Activated CD4-positive, alpha-beta memory T cell treated with anti-CD3 and anti-CD28 coated beads, Interleukin-2, amount 10 ng/mL, durations not matched to agents 7 days and 5 days (primary cell): ENCODE measurements at regions not wholly inside any gene's neighbourhood (a gene's known extent, or its start where the extent isn't known, plus 50 kb on each side); places are given as distances from the start of the nearest gene placed in this dataset.
"Not testable (repeated sequence)": the region's sequence is repeated elsewhere in the genome, so short reads cannot be mapped to it uniquely, and the experiment has no call there.

ENCODE experiments used
- CTCF ChIA-PET: fragments of 350-600 bp; sonication (Branson Sonifier 250); formaldehyde crosslinking; loops from one replicate; lab custom pipeline; 2021; ENCODE audit warnings: antibody characterized with exemption, inconsistent platforms; lab: Charles Lee
- POLR2A ChIA-PET: fragments of 350-600 bp; sonication (Branson Sonifier 250); formaldehyde crosslinking; loops from one replicate; lab custom pipeline; 2021; ENCODE audit warnings: antibody characterized with exemption; lab: Charles Lee
- DNase-seq: peaks from one replicate; pipeline ENCODE4 v3.0.0-alpha.2; 2020
- H3K27ac Mint-ChIP-seq: one replicate; pipeline ENCODE4 v1.8.0; 2021; ENCODE audit warnings: mild to moderate bottlenecking, mixed read lengths
- H3K27me3 Mint-ChIP-seq: one replicate; pipeline ENCODE4 v1.8.0; 2021; ENCODE audit warnings: mixed read lengths
- H3K36me3 Mint-ChIP-seq: one replicate; pipeline ENCODE4 v1.8.0; 2021; ENCODE audit warnings: low read depth, mixed read lengths
- H3K4me1 Mint-ChIP-seq: one replicate; pipeline ENCODE4 v1.8.0; 2021; ENCODE audit warnings: mixed read lengths
- H3K4me3 Mint-ChIP-seq: one replicate; pipeline ENCODE4 v1.8.0; 2021; ENCODE audit warnings: mild to moderate bottlenecking, mixed read lengths
- H3K9me3 Mint-ChIP-seq: one replicate; pipeline ENCODE4 v1.8.0; 2021; ENCODE audit warnings: mixed read lengths

DNA sequence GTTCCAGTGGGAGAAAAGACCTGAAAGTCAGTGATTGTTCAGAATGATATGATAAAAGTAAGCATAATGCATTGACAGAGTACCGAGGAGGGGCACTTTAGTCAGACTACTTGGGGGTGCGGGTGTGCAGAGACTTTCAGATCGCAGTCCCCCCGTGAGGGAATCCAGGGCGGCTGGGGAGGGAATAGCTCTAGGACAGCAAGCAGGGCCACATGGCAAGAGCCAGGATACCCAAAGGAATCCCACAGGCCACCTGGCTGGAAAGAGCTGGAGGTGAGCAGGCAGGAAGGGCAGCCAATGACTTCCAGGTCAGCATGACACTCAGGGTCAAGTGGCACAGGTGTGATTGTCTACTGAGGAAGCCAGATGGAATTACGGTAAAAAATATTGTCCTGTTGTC, 157.5 kb downstream of the CYP26B1 start:
- no peak overlapping the region for H3K27ac Mint-ChIP-seq
- no peak for DNase-seq
- POLR2A ChIA-PET, result no interaction called here

GRCh38 chr2:71989671-71990070, 158.0 kb downstream of the CYP26B1 start:
- no peak for DNase-seq
- POLR2A ChIA-PET, result no interaction called here
- H3K4me1 Mint-ChIP-seq, result no peaks in the 10 kb centered on the region
- no peaks in the 10 kb centered on the region for H3K36me3 Mint-ChIP-seq
- H3K4me3 Mint-ChIP-seq, result no peak overlapping the region
- CTCF ChIA-PET, result no interaction called here
- peaks cover 3% of the 10 kb centered on the region for H3K27me3 Mint-ChIP-seq
- H3K9me3 Mint-ChIP-seq, result no peaks in the 10 kb centered on the region
- H3K27ac Mint-ChIP-seq, result no peak overlapping the region

More for the DNA sequence above, 157.5 kb downstream of the CYP26B1 start:
- H3K4me3 Mint-ChIP-seq, result no peak overlapping the region
- no peaks in the 10 kb centered on the region for H3K36me3 Mint-ChIP-seq
- CTCF ChIA-PET, result no interaction called here
- H3K4me1 Mint-ChIP-seq, result no peaks in the 10 kb centered on the region
- H3K27me3 Mint-ChIP-seq, result peaks cover 3% of the 10 kb centered on the region
- H3K9me3 Mint-ChIP-seq, result no peaks in the 10 kb centered on the region

GRCh38 chr2:71988170-71988569, 159.5 kb downstream of the CYP26B1 start:
- ChIA-PET CTCF (no interaction called here), POLR2A (no interaction called here)
- no peak for DNase-seq
- H3K27ac Mint-ChIP-seq, result no peak overlapping the region
- no peak overlapping the region for H3K4me3 Mint-ChIP-seq
- H3K9me3 Mint-ChIP-seq, result no peaks in the 10 kb centered on the region
- peaks cover 3% of the 10 kb centered on the region for H3K27me3 Mint-ChIP-seq
- H3K36me3 Mint-ChIP-seq, result no peaks in the 10 kb centered on the region
- no peaks in the 10 kb centered on the region for H3K4me1 Mint-ChIP-seq

GRCh38 chr2:71976685-71977084, 171.0 kb downstream of the CYP26B1 start:
- no peak for DNase-seq

GRCh38 chr2:71974846-71975245, 172.8 kb downstream of the CYP26B1 start:
- H3K9me3 Mint-ChIP-seq, result peaks cover 3% of the 10 kb centered on the region
- no peaks in the 10 kb centered on the region for H3K4me1 Mint-ChIP-seq
- H3K27ac Mint-ChIP-seq, result no peak overlapping the region
- H3K4me3 Mint-ChIP-seq, result no peak overlapping the region
- no peaks in the 10 kb centered on the region for H3K36me3 Mint-ChIP-seq
- CTCF ChIA-PET, result no interaction called here
- DNase-seq, result no peak
- H3K27me3 Mint-ChIP-seq, result peaks cover 2% of the 10 kb centered on the region
- POLR2A ChIA-PET, result no interaction called here

More at GRCh38 chr2:71976685-71977084, 171.0 kb downstream of the CYP26B1 start:
- CTCF ChIA-PET, result no interaction called here
- no peaks in the 10 kb centered on the region for H3K36me3 Mint-ChIP-seq
- H3K4me3 Mint-ChIP-seq, result no peak overlapping the region
- no peak overlapping the region for H3K27ac Mint-ChIP-seq
- peaks cover 3% of the 10 kb centered on the region for H3K9me3 Mint-ChIP-seq
- H3K4me1 Mint-ChIP-seq, result no peaks in the 10 kb centered on the region
- H3K27me3 Mint-ChIP-seq, result peaks cover 3% of the 10 kb centered on the region
- POLR2A ChIA-PET, result no interaction called here

DNA sequence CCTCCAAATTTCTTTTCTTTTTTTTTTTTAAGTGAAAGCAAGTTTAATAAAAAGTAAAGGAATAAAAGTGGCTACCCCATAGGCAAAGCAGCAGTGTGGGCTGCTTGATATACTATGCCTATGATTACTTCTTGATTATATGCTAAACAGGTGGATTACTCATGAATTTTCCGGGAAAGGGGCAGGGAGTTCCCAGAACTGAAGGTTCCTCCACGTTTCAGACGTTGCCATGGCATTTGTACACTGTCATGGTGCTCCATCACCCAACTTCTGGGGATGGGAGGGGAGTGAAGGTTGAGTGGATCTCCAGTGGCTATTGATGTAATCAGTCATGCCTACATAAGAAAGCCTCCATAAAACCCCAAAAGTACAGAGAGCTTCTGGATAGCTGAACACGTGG, 176.2 kb downstream of the CYP26B1 start:
- CTCF ChIA-PET, result interaction anchor here (0.6 kb wide), 1 partner anchor 322 kb away, joined by 3 read pairs; no protein-coding TSS in a partner anchor
- DNase-seq, result no peak
- Mint-ChIP-seq H3K4me1 (no peaks in the 10 kb centered on the region), H3K36me3 (no peaks in the 10 kb centered on the region), H3K4me3 (no peak overlapping the region), H3K9me3 (no peaks in the 10 kb centered on the region), H3K27me3 (peaks cover 2% of the 10 kb centered on the region), H3K27ac (no peak overlapping the region)
- POLR2A ChIA-PET, result no interaction called here

DNA sequence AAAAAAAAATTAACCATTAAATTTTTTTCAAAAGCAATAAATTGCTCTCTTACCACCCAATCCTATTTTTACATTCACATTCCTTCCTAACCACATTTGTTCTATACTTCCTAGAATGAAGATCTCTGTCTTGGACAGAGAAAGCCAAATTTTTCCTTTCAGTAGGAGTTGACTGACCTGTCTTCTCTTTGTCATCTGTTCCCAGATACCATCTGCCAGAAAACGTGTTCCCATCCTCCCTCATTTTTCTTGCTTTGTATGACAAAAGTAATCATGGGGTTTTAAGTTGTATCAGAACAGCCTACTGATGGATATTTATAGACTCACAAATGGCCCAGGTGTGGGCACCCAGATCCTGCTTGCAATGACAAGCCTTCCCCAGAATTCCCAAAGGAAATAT, 182.1 kb downstream of the CYP26B1 start:
- no peaks in the 10 kb centered on the region for H3K36me3 Mint-ChIP-seq
- DNase-seq, result no peak
- ChIA-PET POLR2A (no interaction called here), CTCF (no interaction called here)
- H3K27ac Mint-ChIP-seq, result no peak overlapping the region
- no peaks in the 10 kb centered on the region for H3K4me1 Mint-ChIP-seq
- H3K4me3 Mint-ChIP-seq, result no peak overlapping the region
- no peaks in the 10 kb centered on the region for H3K9me3 Mint-ChIP-seq
- H3K27me3 Mint-ChIP-seq, result no peaks in the 10 kb centered on the region

GRCh38 chr2:71962911-71963694, 184.6 kb downstream of the CYP26B1 start:
- POLR2A ChIA-PET, result no interaction called here
- CTCF ChIA-PET, result no interaction called here
- H3K4me1 Mint-ChIP-seq, result no peaks in the 10 kb centered on the region

GRCh38 chr2:71962350-71962749, 185.3 kb downstream of the CYP26B1 start:
- H3K27me3 Mint-ChIP-seq, result no peaks in the 10 kb centered on the region
- POLR2A ChIA-PET, result no interaction called here
- H3K4me1 Mint-ChIP-seq, result no peaks in the 10 kb centered on the region
- no peaks in the 10 kb centered on the region for H3K36me3 Mint-ChIP-seq
- H3K27ac Mint-ChIP-seq, result no peak overlapping the region
- no peak overlapping the region for H3K4me3 Mint-ChIP-seq
- CTCF ChIA-PET, result no interaction called here
- H3K9me3 Mint-ChIP-seq, result peaks cover 9% of the 10 kb centered on the region
- DNase-seq, result no peak

More at GRCh38 chr2:71962911-71963694, 184.6 kb downstream of the CYP26B1 start:
- Mint-ChIP-seq H3K9me3 (peaks cover 6% of the 10 kb centered on the region), H3K27me3 (no peaks in the 10 kb centered on the region), H3K4me3 (no peak overlapping the region), H3K36me3 (no peaks in the 10 kb centered on the region), H3K27ac (no peak overlapping the region)
- DNase-seq, result no peak

GRCh38 chr2:71961289-71962027, 186.2 kb downstream of the CYP26B1 start:
- POLR2A ChIA-PET, result no interaction called here
- H3K27me3 Mint-ChIP-seq, result no peaks in the 10 kb centered on the region
- CTCF ChIA-PET, result no interaction called here
- no peak overlapping the region for H3K4me3 Mint-ChIP-seq
- DNase-seq, result no peak
- no peaks in the 10 kb centered on the region for H3K36me3 Mint-ChIP-seq
- peaks cover 14% of the 10 kb centered on the region for H3K9me3 Mint-ChIP-seq
- no peak overlapping the region for H3K27ac Mint-ChIP-seq
- H3K4me1 Mint-ChIP-seq, result no peaks in the 10 kb centered on the region

GRCh38 chr2:71959494-71959893, 188.2 kb downstream of the CYP26B1 start:
- no peak overlapping the region for H3K4me3 Mint-ChIP-seq
- H3K9me3 Mint-ChIP-seq, result peaks cover 14% of the 10 kb centered on the region
- no peak for DNase-seq
- H3K27ac Mint-ChIP-seq, result no peak overlapping the region
- ChIA-PET POLR2A (no interaction called here), CTCF (no interaction called here)
- no peaks in the 10 kb centered on the region for H3K4me1 Mint-ChIP-seq
- H3K36me3 Mint-ChIP-seq, result no peaks in the 10 kb centered on the region
- no peaks in the 10 kb centered on the region for H3K27me3 Mint-ChIP-seq

DNA sequence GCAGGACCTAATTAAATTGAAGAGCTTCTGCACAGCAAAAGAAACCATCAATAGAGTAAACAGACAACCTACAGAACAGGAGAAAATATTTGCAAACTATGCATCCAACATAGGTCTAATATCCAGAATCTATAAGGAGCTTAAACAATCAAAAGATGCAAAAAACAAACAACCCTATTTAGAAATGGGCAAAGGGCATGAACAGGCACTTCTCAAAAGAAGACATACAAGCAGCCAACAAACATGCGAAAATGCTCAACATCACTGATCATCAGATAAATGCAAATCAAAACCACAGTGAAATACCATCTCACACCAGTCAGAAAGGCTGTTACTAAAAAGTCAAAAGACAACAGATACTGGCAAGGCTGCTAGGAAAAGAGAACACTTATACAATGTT, 189.2 kb downstream of the CYP26B1 start:
- DNase-seq, H3K4me3 Mint-ChIP-seq, H3K27me3 Mint-ChIP-seq, H3K4me1 Mint-ChIP-seq, POLR2A ChIA-PET, H3K27ac Mint-ChIP-seq, CTCF ChIA-PET, H3K36me3 Mint-ChIP-seq: not testable (repeated sequence)
- peaks cover 14% of the 10 kb centered on the region for H3K9me3 Mint-ChIP-seq

GRCh38 chr2:71952572-71953188, 195.0 kb downstream of the CYP26B1 start:
- Mint-ChIP-seq H3K36me3 (no peaks in the 10 kb centered on the region), H3K9me3 (peaks cover 6% of the 10 kb centered on the region), H3K27ac (no peak overlapping the region), H3K4me3 (no peak overlapping the region), H3K4me1 (no peaks in the 10 kb centered on the region), H3K27me3 (peaks cover 3% of the 10 kb centered on the region)
- no peak for DNase-seq
- ChIA-PET POLR2A (no interaction called here), CTCF (no interaction called here)
